Subcutaneous abdominal adipose tissue (tissue), 5 donors: ENCODE measurements at regions not wholly inside any gene's neighbourhood (a gene's known extent, or its start where the extent isn't known, plus 50 kb on each side); places are given as distances from the start of the nearest gene placed in this dataset.

Experiments
- H3K27ac ChIP-seq: one replicate; pipeline ENCODE4 v1.7.0; 2013; ENCODE audit warnings: low read depth, mild to moderate bottlenecking, inconsistent platforms, low read length, moderate library complexity
- H3K27me3 ChIP-seq, 5 donors: one replicate each; pipeline ENCODE4 v1.7.0; 2013; ENCODE audit warnings: low read length in 5 of 5, inconsistent platforms in 1 of 5; ENCODE audit not compliant: control insufficient read depth in 5 of 5, insufficient read depth in 4 of 5
- H3K36me3 ChIP-seq, 5 donors: one replicate each; pipeline ENCODE4 v1.7.0; 2013; ENCODE audit warnings: low read length in 5 of 5; ENCODE audit not compliant: control insufficient read depth in 5 of 5, insufficient read depth in 5 of 5
- H3K4me1 ChIP-seq, 5 donors: one replicate each; pipeline ENCODE4 v1.7.0; 2013; ENCODE audit warnings: low read length in 5 of 5, mild to moderate bottlenecking in 3 of 5, moderate library complexity in 1 of 5; ENCODE audit not compliant: control insufficient read depth in 5 of 5, insufficient read depth in 5 of 5
- H3K4me3 ChIP-seq, 5 donors: one replicate each; pipeline ENCODE4 v1.7.0; 2013; ENCODE audit warnings: low read length in 5 of 5, low read depth in 1 of 5
- H3K9ac ChIP-seq, 5 donors: one replicate each; pipeline ENCODE4 v1.7.0; 2013; ENCODE audit warnings: low read length in 5 of 5, mild to moderate bottlenecking in 4 of 5, moderate library complexity in 3 of 5
- H3K9me3 ChIP-seq, 5 donors: one replicate each; pipeline ENCODE4 v1.7.0; 2013; ENCODE audit warnings: low read length in 5 of 5; ENCODE audit not compliant: control insufficient read depth in 5 of 5
- donor health status: healthy.
- donor health status: healthy.
- donor health status: healthy.
- donor health status: healthy.
- donor health status: healthy.

GRCh38 chr5:162842727-162843126, 594.7 kb upstream of the CCNG1 start:
- H3K36me3 ChIP-seq, result no peaks in the 10 kb centered on the region
- no peak overlapping the region for H3K27ac ChIP-seq

DNA sequence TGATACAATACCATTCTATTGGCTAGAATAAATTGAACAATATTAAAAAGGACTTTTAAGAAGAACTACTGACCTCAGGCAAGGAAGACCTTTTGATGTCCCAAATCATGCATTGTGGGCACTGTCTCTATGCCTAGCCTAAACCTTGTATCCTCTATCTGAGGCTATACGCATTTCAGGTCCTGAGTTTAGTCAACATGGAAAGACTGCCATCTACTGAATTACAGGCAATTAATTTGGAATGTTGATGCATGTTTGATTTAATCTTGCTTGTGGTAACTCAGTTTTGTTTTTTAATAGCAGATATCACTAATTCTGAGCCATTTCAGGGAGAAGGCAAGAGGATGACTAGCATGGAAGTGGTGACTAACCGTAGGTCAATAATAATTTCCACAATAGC, 585.3 kb upstream of the CCNG1 start:
- Histone ChIP-seq H3K9me3 (no peaks in the 10 kb centered on the region), H3K4me1 (no peaks in the 10 kb centered on the region), H3K27ac (no peak overlapping the region), H3K9ac (no peak overlapping the region), H3K36me3 (no peaks in the 10 kb centered on the region), H3K27me3 (no peaks in the 10 kb centered on the region), H3K4me3 (no peak overlapping the region)

More at GRCh38 chr5:162842727-162843126, 594.7 kb upstream of the CCNG1 start:
- no peak overlapping the region for H3K4me3 ChIP-seq
- H3K9me3 ChIP-seq, result peaks cover 0 to 3% (median 0%) of the 10 kb centered on the region in 5 donors
- H3K4me1 ChIP-seq, result no peaks in the 10 kb centered on the region
- H3K27me3 ChIP-seq, result no peaks in the 10 kb centered on the region
- no peak overlapping the region for H3K9ac ChIP-seq

- Histone ChIP-seq H3K4me3 (no peak overlapping the region), H3K36me3 (no peaks in the 10 kb centered on the region), H3K4me1 (no peaks in the 10 kb centered on the region), H3K9me3 (peaks cover 2 to 13% (median 7%) of the 10 kb centered on the region in 5 donors), H3K9ac (no peak overlapping the region), H3K27ac (no peak overlapping the region), H3K27me3 (no peaks in the 10 kb centered on the region)
These were observed 578.6 kb upstream of the CCNG1 start for GRCh38 chr5:162858770-162859169.

DNA sequence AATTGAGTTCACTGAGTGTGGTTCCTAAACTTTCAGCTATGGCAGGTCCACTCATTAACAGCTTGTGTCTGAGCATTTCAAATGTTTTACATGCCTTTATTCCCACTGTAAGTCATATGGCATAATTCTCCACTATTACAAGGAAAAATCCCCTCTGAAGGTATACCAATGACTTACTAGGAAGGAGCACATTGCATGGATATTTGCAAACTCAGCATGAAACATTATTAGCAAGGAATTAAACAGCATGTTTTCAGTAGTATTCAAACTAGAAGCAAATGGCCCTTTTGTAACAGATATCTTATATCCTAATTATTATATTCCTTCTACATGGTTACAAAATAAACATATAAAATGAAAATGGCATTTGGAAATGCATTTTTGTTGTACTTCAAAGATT, 566.4 kb upstream of the CCNG1 start:
- Histone ChIP-seq H3K4me1 (no peaks in the 10 kb centered on the region), H3K4me3 (no peak overlapping the region), H3K36me3 (no peaks in the 10 kb centered on the region), H3K27me3 (no peaks in the 10 kb centered on the region), H3K9me3 (peaks cover 0 to 12% (median 7%) of the 10 kb centered on the region in 5 donors), H3K9ac (no peak overlapping the region), H3K27ac (no peak overlapping the region)

- Histone ChIP-seq H3K9ac (no peak overlapping the region), H3K27ac (no peak overlapping the region), H3K4me1 (no peaks in the 10 kb centered on the region)
These were observed 554.8 kb upstream of the CCNG1 start for GRCh38 chr5:162882629-162883028.

DNA sequence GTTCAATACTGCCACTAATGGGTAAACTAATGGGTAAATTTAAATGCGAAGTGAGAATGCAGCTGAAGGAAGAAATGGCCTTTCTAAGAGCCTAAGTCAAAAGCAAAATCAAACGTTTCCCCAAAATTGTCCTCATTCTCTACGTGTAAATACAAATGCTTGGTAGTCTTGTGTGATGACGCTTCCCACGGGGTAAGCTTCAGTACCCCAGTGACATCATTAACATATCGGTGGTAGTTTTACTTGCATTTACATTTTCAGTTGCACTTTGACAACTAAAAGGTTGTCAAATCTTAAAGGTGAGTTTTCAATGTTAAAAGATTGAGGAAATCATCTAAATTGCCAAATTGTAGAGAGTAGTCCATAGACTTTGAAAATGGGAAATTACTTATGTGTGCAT, 550.7 kb upstream of the CCNG1 start:
- Histone ChIP-seq H3K4me1 (no peaks in the 10 kb centered on the region), H3K27me3 (no peaks in the 10 kb centered on the region)

More at GRCh38 chr5:162882629-162883028, 554.8 kb upstream of the CCNG1 start:
- no peaks in the 10 kb centered on the region for H3K36me3 ChIP-seq
- H3K27me3 ChIP-seq, result no peaks in the 10 kb centered on the region
- peaks cover 0 to 7% (median 0%) of the 10 kb centered on the region in 5 donors for H3K9me3 ChIP-seq
- no peak overlapping the region for H3K4me3 ChIP-seq

DNA sequence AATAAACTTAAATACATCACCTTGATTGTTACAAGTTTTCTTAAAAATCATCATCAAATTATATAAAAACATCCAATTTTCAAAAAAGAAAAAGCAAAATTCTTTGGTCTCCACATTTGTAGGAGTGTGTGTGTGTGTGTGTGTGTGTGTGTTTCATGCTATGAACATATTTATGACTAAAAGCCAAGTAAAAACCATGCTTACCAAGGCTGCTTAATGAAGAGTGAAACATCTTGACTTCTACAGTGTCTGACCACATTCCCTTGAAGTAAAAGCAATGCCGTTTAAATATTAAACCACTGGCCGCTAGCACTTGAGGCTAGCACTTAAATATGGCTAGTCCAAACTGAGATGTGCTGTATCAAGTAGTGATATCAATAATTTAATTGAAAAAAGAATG, 549.1 kb upstream of the CCNG1 start:
- no peak overlapping the region for H3K27ac ChIP-seq
- no peaks in the 10 kb centered on the region for H3K27me3 ChIP-seq
- no peak overlapping the region for H3K4me3 ChIP-seq
- no peaks in the 10 kb centered on the region for H3K4me1 ChIP-seq
- no peak overlapping the region for H3K9ac ChIP-seq
- H3K9me3 ChIP-seq, result no peaks in the 10 kb centered on the region
- no peaks in the 10 kb centered on the region for H3K36me3 ChIP-seq

More for the DNA sequence above, 550.7 kb upstream of the CCNG1 start:
- peaks cover 0 to 3% (median 0%) of the 10 kb centered on the region in 5 donors for H3K9me3 ChIP-seq
- H3K36me3 ChIP-seq, result no peaks in the 10 kb centered on the region
- H3K27ac ChIP-seq, result no peak overlapping the region
- no peak overlapping the region for H3K9ac ChIP-seq
- no peak overlapping the region for H3K4me3 ChIP-seq

DNA sequence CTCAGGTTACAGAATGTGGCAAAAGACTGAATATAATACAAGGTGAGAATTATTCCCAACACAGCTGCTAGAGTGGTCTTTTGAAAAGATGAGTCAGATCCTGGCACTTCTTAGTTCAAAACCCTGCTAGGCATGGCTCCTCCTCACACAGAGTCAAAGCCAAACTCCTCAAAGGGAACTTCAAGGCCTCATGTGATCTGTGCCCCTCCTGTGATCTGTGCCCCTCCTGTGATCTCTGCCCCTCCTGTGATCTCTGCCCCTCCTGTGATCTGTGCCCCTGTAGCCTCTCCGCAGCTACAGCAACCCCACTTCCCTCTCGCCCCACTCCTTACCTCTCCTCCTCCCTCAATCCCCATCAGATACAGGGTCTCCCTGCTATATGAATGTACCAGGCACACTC, 525.5 kb upstream of the CCNG1 start:
- no peak overlapping the region for H3K27ac ChIP-seq
- no peak overlapping the region for H3K4me3 ChIP-seq
- no peaks in the 10 kb centered on the region for H3K36me3 ChIP-seq
- H3K9ac ChIP-seq, result no peak overlapping the region
- H3K4me1 ChIP-seq, result no peaks in the 10 kb centered on the region
- no peaks in the 10 kb centered on the region for H3K9me3 ChIP-seq
- H3K27me3 ChIP-seq, result no peaks in the 10 kb centered on the region

GRCh38 chr5:162916368-162916767, 521.0 kb upstream of the CCNG1 start:
- no peaks in the 10 kb centered on the region for H3K9me3 ChIP-seq
- no peaks in the 10 kb centered on the region for H3K27me3 ChIP-seq
- H3K27ac ChIP-seq, result no peak overlapping the region
- H3K4me3 ChIP-seq, result no peak overlapping the region
- H3K9ac ChIP-seq, result no peak overlapping the region
- no peaks in the 10 kb centered on the region for H3K36me3 ChIP-seq
- H3K4me1 ChIP-seq, result no peaks in the 10 kb centered on the region

DNA sequence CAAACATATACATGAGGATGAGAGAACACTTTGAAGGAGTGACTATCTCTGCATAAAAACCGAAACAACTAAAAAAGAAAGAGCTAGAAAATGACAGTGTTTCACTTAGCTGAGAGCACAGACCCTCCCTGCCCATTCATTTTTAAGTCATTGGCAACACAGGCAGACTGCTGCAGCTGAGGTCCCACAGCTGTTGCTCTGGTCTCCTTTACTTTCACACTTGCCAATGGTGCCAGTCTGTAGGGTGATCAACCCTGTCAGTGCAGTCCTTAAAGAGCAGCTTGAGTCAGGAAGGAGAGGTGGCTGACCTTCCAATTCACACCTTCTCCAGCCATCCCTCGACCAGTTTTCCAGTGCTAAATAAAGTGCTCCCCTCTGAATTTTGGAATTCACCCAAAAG, 508.3 kb upstream of the CCNG1 start:
- no peaks in the 10 kb centered on the region for H3K4me1 ChIP-seq
- no peak overlapping the region for H3K27ac ChIP-seq
- H3K27me3 ChIP-seq, result no peaks in the 10 kb centered on the region
- no peak overlapping the region for H3K9ac ChIP-seq
- no peaks in the 10 kb centered on the region for H3K36me3 ChIP-seq
- H3K4me3 ChIP-seq, result no peak overlapping the region
- H3K9me3 ChIP-seq, result peaks cover 0 to 10% (median 0%) of the 10 kb centered on the region in 5 donors

- no peak overlapping the region for H3K9ac ChIP-seq
- no peak overlapping the region for H3K4me3 ChIP-seq
- no peaks in the 10 kb centered on the region for H3K27me3 ChIP-seq
- no peaks in the 10 kb centered on the region for H3K36me3 ChIP-seq
- no peaks in the 10 kb centered on the region for H3K4me1 ChIP-seq
- H3K9me3 ChIP-seq, result peaks cover 0 to 23% (median 12%) of the 10 kb centered on the region in 5 donors
- H3K27ac ChIP-seq, result no peak overlapping the region
These were observed 505.9 kb upstream of the CCNG1 start for GRCh38 chr5:162931501-162931900.
